BE2C (cell line): ENCODE measurements at regions not wholly inside any gene's neighbourhood (a gene's known extent, or its start where the extent isn't known, plus 50 kb on each side); places are given as distances from the start of the nearest gene placed in this dataset.

ENCODE experiments used
- DNase-seq: peaks from one replicate; pipeline ENCODE4 v3.0.0-alpha.2; 2020
- H3K27me3 ChIP-seq: fragments of 250-450 bp; sonication (Bioruptor Pico); 2 replicates; pipeline ENCODE4 v1.5.1; 2020; ENCODE audit warnings: mild to moderate bottlenecking
- H3K36me3 ChIP-seq: fragments of 250-450 bp; sonication (Bioruptor Pico); 2 replicates; pipeline ENCODE4 v1.5.1; 2020; ENCODE audit warnings: mild to moderate bottlenecking
- H3K4me1 ChIP-seq: fragments of 250-450 bp; sonication (Bioruptor Pico); 2 replicates; pipeline ENCODE4 v1.5.1; 2020
- H3K4me3 ChIP-seq: 2 replicates; pipeline ENCODE4 v1.5.1; 2011; ENCODE audit warnings: low read depth, low read length
- H3K9me3 ChIP-seq: fragments of 250-450 bp; sonication (Bioruptor Pico); 2 replicates; pipeline ENCODE4 v1.5.1; 2020
- CTCF ChIP-seq: IDR thresholded peaks from 2 replicates; pipeline ENCODE4 v1.5.1; 2012; ENCODE audit warnings: mild to moderate bottlenecking, low read depth, low read length

- no peak overlapping the region for H3K4me3 ChIP-seq
- TF ChIP-seq CTCF, result no peak
- H3K9me3 ChIP-seq, result no peaks in the 10 kb centered on the region
- no peaks in the 10 kb centered on the region for H3K4me1 ChIP-seq
- no peak for DNase-seq
- no peaks in the 10 kb centered on the region for H3K36me3 ChIP-seq
- H3K27me3 ChIP-seq, result no peaks in the 10 kb centered on the region
Observed at GRCh38 chr2:144801766-144802165, 281.8 kb upstream of the ZEB2 start.

- TF ChIP-seq CTCF, result no peak
- Histone ChIP-seq H3K9me3 (no peaks in the 10 kb centered on the region), H3K27me3 (no peaks in the 10 kb centered on the region), H3K36me3 (no peaks in the 10 kb centered on the region), H3K4me3 (no peak overlapping the region), H3K4me1 (no peaks in the 10 kb centered on the region)
- no peak for DNase-seq
Observed at GRCh38 chr2:144801325-144801724, 281.4 kb upstream of the ZEB2 start.

GRCh38 chr2:144798989-144799388, 279.1 kb upstream of the ZEB2 start:
- no peak for TF ChIP-seq CTCF
- Histone ChIP-seq H3K4me1 (no peaks in the 10 kb centered on the region), H3K9me3 (no peaks in the 10 kb centered on the region), H3K27me3 (no peaks in the 10 kb centered on the region), H3K4me3 (no peak overlapping the region), H3K36me3 (no peaks in the 10 kb centered on the region)
- DNase-seq, result no peak

GRCh38 chr2:144798034-144798433, 278.1 kb upstream of the ZEB2 start:
- no peak overlapping the region for H3K4me3 ChIP-seq
- TF ChIP-seq CTCF, result no peak
- H3K36me3 ChIP-seq, result no peaks in the 10 kb centered on the region
- H3K9me3 ChIP-seq, result no peaks in the 10 kb centered on the region
- H3K4me1 ChIP-seq, result no peaks in the 10 kb centered on the region
- no peak for DNase-seq
- H3K27me3 ChIP-seq, result no peaks in the 10 kb centered on the region

- Histone ChIP-seq H3K4me3 (no peak overlapping the region), H3K4me1 (no peaks in the 10 kb centered on the region), H3K27me3 (no peaks in the 10 kb centered on the region), H3K9me3 (no peaks in the 10 kb centered on the region), H3K36me3 (no peaks in the 10 kb centered on the region)
- no peak for DNase-seq
- no peak for TF ChIP-seq CTCF
Observed at GRCh38 chr2:144796936-144797335, 277.0 kb upstream of the ZEB2 start.

GRCh38 chr2:144796164-144796563, 276.2 kb upstream of the ZEB2 start:
- Histone ChIP-seq H3K36me3 (no peaks in the 10 kb centered on the region), H3K4me3 (no peak overlapping the region), H3K9me3 (no peaks in the 10 kb centered on the region), H3K27me3 (no peaks in the 10 kb centered on the region), H3K4me1 (no peaks in the 10 kb centered on the region)
- DNase-seq, result no peak
- no peak for TF ChIP-seq CTCF
